ENCODE measurements at regions not wholly inside any gene's neighbourhood (a gene's known extent, or its start where the extent isn't known, plus 50 kb on each side); places are given as distances from the start of the nearest gene placed in this dataset.

- TF ChIP-seq POLR2A (IDR thresholded peaks at IDR 0.05; ENCODE audit: low read depth, low read length) (no peak), CTCF (IDR thresholded peaks at IDR 0.05; ENCODE audit: extremely low read depth in 1 of 2, insufficient read depth in 1 of 2, low read depth in 1 of 2, low read length in 2 of 2) (no peak), POLR2AphosphoS5 (IDR thresholded peaks at IDR 0.05; ENCODE audit: insufficient read depth, low read depth, low read length) (no peak), EZH2 (IDR thresholded peaks at IDR 0.05; ENCODE audit: borderline replicate concordance, low read depth, low read length, severe bottlenecking) (no peak), MYC (IDR thresholded peaks at IDR 0.05; ENCODE audit: low read depth, low read length) (no peak), GATA2 (IDR thresholded peaks at IDR 0.05; ENCODE audit: insufficient read depth, insufficient read length, low read depth, low read length) (no peak), FOS (IDR thresholded peaks at IDR 0.05; ENCODE audit: borderline replicate concordance, insufficient read depth, low read length) (no peak)
- TF ChIP-seq, protein P1, sequence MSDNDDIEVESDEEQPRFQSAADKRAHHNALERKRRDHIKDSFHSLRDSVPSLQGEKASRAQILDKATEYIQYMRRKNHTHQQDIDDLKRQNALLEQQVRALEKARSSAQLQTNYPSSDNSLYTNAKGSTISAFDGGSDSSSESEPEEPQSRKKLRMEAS (IDR thresholded peaks at IDR 0.05; ENCODE audit: insufficient read depth, insufficient read length) = no peak
Measured at GRCh38 chr4:3364634-3365314, 72.0 kb downstream of the RGS12 start.
